Ovary (tissue), 7 donors: ENCODE measurements at regions not wholly inside any gene's neighbourhood (a gene's known extent, or its start where the extent isn't known, plus 50 kb on each side); places are given as distances from the start of the nearest gene placed in this dataset.

Experiments used
- DNase-seq, 5 donors: peaks; one replicate each; pipeline ENCODE4 v3.0.0-alpha.2; 2019 to 2020
- H3K27ac ChIP-seq, 2 donors: fragments of 200-600 bp; one replicate each; pipeline versions ENCODE4 v1.5.1 to v1.8.0; 2019 to 2022
- H3K27me3 ChIP-seq: fragments of 200-600 bp; one replicate; pipeline ENCODE4 v1.8.0; 2022
- H3K36me3 ChIP-seq: fragments of 200-600 bp; sonication (generic); one replicate; pipeline ENCODE4 v1.5.1; 2019
- H3K4me1 ChIP-seq: one replicate; pipeline ENCODE4 v1.8.1; 2013; ENCODE audit warnings: mild to moderate bottlenecking, moderate library complexity; ENCODE audit not compliant: insufficient read depth
- H3K4me3 ChIP-seq: fragments of 200-600 bp; sonication (generic); one replicate; pipeline ENCODE4 v1.5.1; 2017
- H3K9me3 ChIP-seq, 2 donors: fragments of 200-600 bp in 1 of 2; sonication (generic) in 1 of 2; one replicate each; pipeline versions ENCODE4 v1.5.1 to v1.8.1; 2013 to 2019; ENCODE audit warnings: mild to moderate bottlenecking in 1 of 2, moderate library complexity in 1 of 2
- EP300 ChIP-seq: sonication (generic); formaldehyde crosslinking; IDR thresholded peaks from one replicate; pipeline ENCODE4 v1.6.1; 2017; ENCODE audit warnings: antibody characterized with exemption
- POLR2A ChIP-seq: fragments of 450-650 bp; IDR thresholded peaks from one replicate; pipeline ENCODE4 v1.6.1; 2017; ENCODE audit warnings: antibody characterized with exemption, mild to moderate bottlenecking, moderate library complexity
- WGBS, 3 donors: extraction: QIAGEN DNeasy Blood & Tissue Kit in 1 of 3; methylation state at CpG; one replicate each; pipeline versions ENCODE4 v1.1.5 to v1.1.7; 2013 to 2017; 5-methylcytosine and 5-hydroxymethylcytosine counted together
- intact Hi-C, 4 donors: fragments of 100-400 bp; cut with DNase I; formaldehyde crosslinking; loops; one replicate each; pipeline versions ENCODE4 v1.11.0 to v1.15.1; 2022 to 2023
- TF ChIP-seq, protein P1 (sequence below), 3 donors: fragments of 450-650 bp in 2 of 3; fragments of 200-600 bp in 1 of 3; IDR thresholded peaks; one replicate each; pipeline versions ENCODE4 v1.5.1 to v1.8.0; 2016 to 2022; ENCODE audit warnings: antibody characterized with exemption in 3 of 3, mild to moderate bottlenecking in 1 of 3
- donor health status: DM: no; HTN: no; CAD: no; lungs with moderate emphysema.
- donor health status: DM: no; HTN: no; CAD: no.
- donor health status: Bipolar disorder and iron deficiency.
- donor health status: DM: no; HTN: no; CAD: no.
- donor health status: DM: yes; HTN: yes; CAD: no.

- 59 to 69% (median 62%) methylated on average over 3 of the region's 3 CpGs for WGBS, 3 donors
- no peak overlapping the region for H3K4me3 ChIP-seq
- H3K27me3 ChIP-seq: no peaks in the 10 kb centered on the region
- intact Hi-C loops: no loop called here
- DNase-seq: no peak
- no peak for TF ChIP-seq POLR2A
- TF ChIP-seq EP300: no peak
- TF ChIP-seq, protein P1, sequence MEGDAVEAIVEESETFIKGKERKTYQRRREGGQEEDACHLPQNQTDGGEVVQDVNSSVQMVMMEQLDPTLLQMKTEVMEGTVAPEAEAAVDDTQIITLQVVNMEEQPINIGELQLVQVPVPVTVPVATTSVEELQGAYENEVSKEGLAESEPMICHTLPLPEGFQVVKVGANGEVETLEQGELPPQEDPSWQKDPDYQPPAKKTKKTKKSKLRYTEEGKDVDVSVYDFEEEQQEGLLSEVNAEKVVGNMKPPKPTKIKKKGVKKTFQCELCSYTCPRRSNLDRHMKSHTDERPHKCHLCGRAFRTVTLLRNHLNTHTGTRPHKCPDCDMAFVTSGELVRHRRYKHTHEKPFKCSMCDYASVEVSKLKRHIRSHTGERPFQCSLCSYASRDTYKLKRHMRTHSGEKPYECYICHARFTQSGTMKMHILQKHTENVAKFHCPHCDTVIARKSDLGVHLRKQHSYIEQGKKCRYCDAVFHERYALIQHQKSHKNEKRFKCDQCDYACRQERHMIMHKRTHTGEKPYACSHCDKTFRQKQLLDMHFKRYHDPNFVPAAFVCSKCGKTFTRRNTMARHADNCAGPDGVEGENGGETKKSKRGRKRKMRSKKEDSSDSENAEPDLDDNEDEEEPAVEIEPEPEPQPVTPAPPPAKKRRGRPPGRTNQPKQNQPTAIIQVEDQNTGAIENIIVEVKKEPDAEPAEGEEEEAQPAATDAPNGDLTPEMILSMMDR (IDR thresholded peaks at IDR 0.05): no peak
- no peaks in the 10 kb centered on the region for H3K36me3 ChIP-seq
- no peaks in the 10 kb centered on the region for H3K9me3 ChIP-seq
- peaks cover 3% of the 10 kb centered on the region for H3K4me1 ChIP-seq
- no peak overlapping the region for H3K27ac ChIP-seq
Measured at GRCh38 chr6:163760860-163761259, 346.3 kb downstream of the QKI start.

DNA sequence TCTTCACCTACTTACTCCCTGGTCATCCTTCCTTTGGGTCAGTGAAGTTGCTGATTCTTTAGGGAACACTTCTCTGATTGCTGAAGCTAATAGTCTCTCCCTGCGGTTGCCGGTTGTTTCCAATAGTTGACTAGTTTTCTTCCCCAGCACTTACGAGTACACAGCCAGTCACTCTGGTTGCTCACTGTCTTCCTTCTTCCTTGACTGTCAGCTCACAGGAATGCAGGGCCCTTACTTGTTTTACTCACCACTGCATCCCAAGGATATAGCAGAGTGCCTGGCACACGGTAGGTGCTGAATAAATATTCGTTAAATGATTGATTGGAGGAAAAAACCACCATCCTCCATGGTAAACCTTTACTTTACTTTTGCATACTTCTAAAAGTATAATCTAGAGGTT is 345.0 kb downstream of the QKI start:
- peaks cover 2% of the 10 kb centered on the region for H3K4me1 ChIP-seq
- H3K27me3 ChIP-seq: no peaks in the 10 kb centered on the region
- H3K4me3 ChIP-seq: no peak overlapping the region
- TF ChIP-seq POLR2A: no peak
- TF ChIP-seq EP300: no peak
- TF ChIP-seq, protein P1 (IDR thresholded peaks at IDR 0.05): no peak
- intact Hi-C loops: no loop called here
- no peak overlapping the region for H3K27ac ChIP-seq
- no peaks in the 10 kb centered on the region for H3K36me3 ChIP-seq
- WGBS, 3 donors: 90 to 92% (median 92%) methylated on average over 5 of the region's 5 CpGs
- DNase-seq: no peak
- H3K9me3 ChIP-seq: no peaks in the 10 kb centered on the region

DNA sequence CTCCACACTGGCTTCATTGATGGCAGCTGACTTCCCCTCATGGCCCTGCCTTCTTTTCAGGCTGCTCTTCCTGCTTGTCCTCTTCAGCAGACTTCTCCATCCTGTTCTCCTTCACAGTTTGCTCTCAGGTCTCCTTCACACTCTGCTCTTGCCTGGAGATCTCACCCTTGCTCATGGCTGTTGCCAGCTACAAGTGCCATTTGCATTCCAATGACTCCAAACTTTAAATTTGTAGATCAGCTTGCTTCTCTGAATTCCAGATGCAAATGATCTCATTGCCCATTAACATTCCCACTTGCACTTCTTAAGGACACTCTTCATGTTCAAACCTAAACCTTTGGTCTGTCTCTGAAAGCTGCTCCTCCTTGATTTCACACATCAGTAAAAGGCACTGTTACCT is 343.0 kb downstream of the QKI start:
- Histone ChIP-seq H3K4me3 (no peak overlapping the region), H3K27me3 (no peaks in the 10 kb centered on the region), H3K27ac (no peak overlapping the region), H3K36me3 (no peaks in the 10 kb centered on the region), H3K9me3 (no peaks in the 10 kb centered on the region), H3K4me1 (no peaks in the 10 kb centered on the region)
- DNase-seq: no peak
- TF ChIP-seq EP300 (no peak), POLR2A (no peak)
- TF ChIP-seq, protein P1 (IDR thresholded peaks at IDR 0.05): no peak
- intact Hi-C loops: no loop called here

DNA sequence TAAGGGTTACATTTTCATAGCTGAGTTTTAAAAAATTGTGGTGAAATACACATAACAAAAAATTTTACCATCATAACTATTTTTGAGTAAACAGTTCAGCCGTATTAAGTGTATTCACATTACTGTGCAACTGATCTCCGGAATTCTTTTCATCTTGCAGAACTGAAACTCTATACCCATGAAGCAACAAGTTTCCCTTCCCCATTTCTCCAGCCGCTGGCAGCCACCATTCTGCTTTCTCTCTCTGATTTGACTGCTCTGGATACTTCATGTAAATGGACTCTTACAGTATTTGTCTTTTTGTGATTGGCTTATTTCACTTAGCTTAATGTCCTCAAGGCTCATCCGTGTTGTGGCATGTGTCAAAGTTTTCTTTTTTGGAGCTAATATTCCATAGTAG is 341.6 kb downstream of the QKI start:
- H3K9me3 ChIP-seq: no peaks in the 10 kb centered on the region
- no peaks in the 10 kb centered on the region for H3K36me3 ChIP-seq
- H3K27me3 ChIP-seq: no peaks in the 10 kb centered on the region
- H3K27ac ChIP-seq: no peak overlapping the region
- intact Hi-C loops: no loop called here
- no peak overlapping the region for H3K4me3 ChIP-seq
- no peaks in the 10 kb centered on the region for H3K4me1 ChIP-seq
- no peak for DNase-seq
- WGBS, 3 donors: 80 to 90% (median 81%) methylated on average over 4 of the region's 4 CpGs
- TF ChIP-seq POLR2A (no peak), EP300 (no peak)
- TF ChIP-seq, protein P1 (IDR thresholded peaks at IDR 0.05): no peak

DNA sequence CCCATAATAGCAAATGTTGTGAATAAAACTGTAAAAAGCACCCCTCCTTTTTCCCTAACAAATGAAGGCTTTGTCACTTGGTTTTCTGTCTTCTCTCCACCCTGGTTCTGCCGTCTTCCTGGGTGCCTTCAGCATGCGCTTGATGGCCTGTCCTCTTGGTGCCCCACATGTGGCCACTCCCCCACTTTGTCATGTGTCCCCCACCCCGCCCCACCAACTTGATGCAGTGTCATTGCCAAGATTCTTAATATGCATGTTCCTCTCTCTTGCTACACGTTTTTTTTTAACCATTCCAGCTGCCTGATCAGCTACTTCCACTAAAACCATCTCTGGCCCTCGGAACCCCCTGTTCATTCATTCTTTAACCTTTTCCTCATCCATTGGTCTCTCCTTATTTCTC is 340.3 kb downstream of the QKI start:
- Histone ChIP-seq H3K27me3 (no peaks in the 10 kb centered on the region), H3K4me3 (no peak overlapping the region), H3K9me3 (no peaks in the 10 kb centered on the region), H3K4me1 (no peaks in the 10 kb centered on the region), H3K27ac (no peak overlapping the region), H3K36me3 (no peaks in the 10 kb centered on the region)
- intact Hi-C loops: no loop called here
- no peak for DNase-seq
- TF ChIP-seq, protein P1 (IDR thresholded peaks at IDR 0.05): no peak
- 65 to 75% (median 67%) methylated on average over 5 of the region's 5 CpGs for WGBS, 3 donors
